Stimulated activated CD4-positive, alpha-beta T cell treated with anti-CD3 and anti-CD28 coated beads, Interleukin-1b, Interleukin-23, amount 100 ng/mL, for 24 hours (primary cell): ENCODE measurements at regions not wholly inside any gene's neighbourhood (a gene's known extent, or its start where the extent isn't known, plus 50 kb on each side); places are given as distances from the start of the nearest gene placed in this dataset.

Experiments
- DNase-seq, 4 experiments: peaks; one replicate each; pipeline ENCODE4 v3.0.0-alpha.2; 2020; ENCODE audit warnings: low read depth in 4 of 4, low spot score in 1 of 4

GRCh38 chr6:1545654-1546053 lies 64.1 kb upstream of the FOXC1 start:
- DNase-seq, result no peak

GRCh38 chr6:1547785-1548184 lies 61.9 kb upstream of the FOXC1 start:
- no peak for DNase-seq

GRCh38 chr6:1551249-1551648 lies 58.5 kb upstream of the FOXC1 start:
- DNase-seq, result no peak

GRCh38 chr6:1552296-1552761 lies 57.4 kb upstream of the FOXC1 start:
- no peak for DNase-seq

GRCh38 chr6:1553562-1554083 lies 56.1 kb upstream of the FOXC1 start:
- no peak for DNase-seq

- DNase-seq, result no peak
These were observed 55.6 kb upstream of the FOXC1 start for GRCh38 chr6:1554141-1554475.

GRCh38 chr6:1554476-1555310 lies 55.0 kb upstream of the FOXC1 start:
- peak; percentile 29 to 68 (median 50) for DNase-seq

GRCh38 chr6:1558388-1558787 lies 51.3 kb upstream of the FOXC1 start:
- DNase-seq, result no peak
